ENCODE measurements at regions not wholly inside any gene's neighbourhood (a gene's known extent, or its start where the extent isn't known, plus 50 kb on each side); places are given as distances from the start of the nearest gene placed in this dataset.

DNA sequence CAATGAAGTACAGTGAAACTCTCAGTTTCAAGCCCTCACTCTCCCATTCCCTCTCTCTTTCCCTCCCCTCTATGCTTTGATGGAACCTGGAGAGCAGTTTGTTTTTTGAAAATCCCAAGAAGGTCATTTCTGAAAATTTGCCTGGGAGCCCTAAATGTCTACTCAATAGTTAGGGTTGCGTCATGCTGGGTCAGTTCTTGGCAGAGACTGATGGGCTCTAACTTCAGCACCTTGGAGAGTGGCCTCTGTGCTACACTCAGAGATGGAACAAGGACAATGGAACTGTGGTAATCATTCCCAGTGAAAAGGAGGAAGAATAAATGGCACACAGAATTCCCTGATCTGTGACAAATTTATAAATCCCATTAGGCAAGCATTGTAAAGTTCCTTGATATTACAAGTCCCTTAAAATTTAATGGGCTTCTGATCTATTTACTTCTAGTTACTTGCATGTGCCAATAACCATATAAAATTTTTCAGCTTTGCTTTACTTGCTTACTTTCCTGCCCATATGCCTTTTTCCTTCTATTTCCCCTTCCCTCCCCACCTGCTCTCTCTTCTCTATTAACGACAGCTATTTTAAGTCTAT lies 182.9 kb upstream of the KCND3 start:
- Histone ChIP-seq H3K27me3 (ENCODE audit: insufficient read depth, low read length) (no peaks in the 10 kb centered on the region), H3F3A (ENCODE audit: insufficient read depth, low read length) (no peaks in the 10 kb centered on the region), H3K4me3 (ENCODE audit: low read depth, low read length, poor library complexity, severe bottlenecking) (no peak overlapping the region), H3K4me2 (ENCODE audit: low read length) (no peak overlapping the region), H3K79me2 (ENCODE audit: insufficient read depth, low read length) (no peaks in the 10 kb centered on the region), H3K9ac (ENCODE audit: low read length) (no peak overlapping the region), H3K27ac (ENCODE audit: low read depth, low read length, poor library complexity, severe bottlenecking) (no peak overlapping the region), H3K4me1 (ENCODE audit: insufficient read depth, low read length, severe bottlenecking) (no peaks in the 10 kb centered on the region), H2AFZ (ENCODE audit: low read length) (no peak overlapping the region), H4K20me1 (ENCODE audit: insufficient read depth, low read length) (no peaks in the 10 kb centered on the region), H3K36me3 (ENCODE audit: insufficient read depth, low read length) (no peaks in the 10 kb centered on the region), H3K9me2 (ENCODE audit: low read depth, low read length) (no peaks in the 10 kb centered on the region), H3K9me3 (ENCODE audit: low read length) (no peaks in the 10 kb centered on the region)
- TF ChIP-seq CTCF (IDR thresholded peaks at IDR 0.05; ENCODE audit: low read length) (no peak), EZH2 (IDR thresholded peaks at IDR 0.05; ENCODE audit: borderline replicate concordance, low read length) (no peak)

- Histone ChIP-seq H3K9ac (ENCODE audit: low read length) (no peak overlapping the region), H3K9me3 (ENCODE audit: low read length) (no peaks in the 10 kb centered on the region), H3K79me2 (ENCODE audit: insufficient read depth, low read length) (no peaks in the 10 kb centered on the region), H3K4me3 (ENCODE audit: low read depth, low read length, poor library complexity, severe bottlenecking) (no peak overlapping the region), H2AFZ (ENCODE audit: low read length) (no peak overlapping the region), H3K9me2 (ENCODE audit: low read depth, low read length) (no peaks in the 10 kb centered on the region), H3K27me3 (ENCODE audit: insufficient read depth, low read length) (no peaks in the 10 kb centered on the region), H3K36me3 (ENCODE audit: insufficient read depth, low read length) (no peaks in the 10 kb centered on the region), H4K20me1 (ENCODE audit: insufficient read depth, low read length) (no peaks in the 10 kb centered on the region), H3K27ac (ENCODE audit: low read depth, low read length, poor library complexity, severe bottlenecking) (no peak overlapping the region), H3F3A (ENCODE audit: insufficient read depth, low read length) (no peaks in the 10 kb centered on the region), H3K4me2 (ENCODE audit: low read length) (no peak overlapping the region), H3K4me1 (ENCODE audit: insufficient read depth, low read length, severe bottlenecking) (no peaks in the 10 kb centered on the region)
- TF ChIP-seq EZH2 (IDR thresholded peaks at IDR 0.05; ENCODE audit: borderline replicate concordance, low read length): no peak
- no peak for TF ChIP-seq CTCF (IDR thresholded peaks at IDR 0.05; ENCODE audit: low read length)
Measured at GRCh38 chr1:112177314-112177713, 187.8 kb upstream of the KCND3 start.

DNA sequence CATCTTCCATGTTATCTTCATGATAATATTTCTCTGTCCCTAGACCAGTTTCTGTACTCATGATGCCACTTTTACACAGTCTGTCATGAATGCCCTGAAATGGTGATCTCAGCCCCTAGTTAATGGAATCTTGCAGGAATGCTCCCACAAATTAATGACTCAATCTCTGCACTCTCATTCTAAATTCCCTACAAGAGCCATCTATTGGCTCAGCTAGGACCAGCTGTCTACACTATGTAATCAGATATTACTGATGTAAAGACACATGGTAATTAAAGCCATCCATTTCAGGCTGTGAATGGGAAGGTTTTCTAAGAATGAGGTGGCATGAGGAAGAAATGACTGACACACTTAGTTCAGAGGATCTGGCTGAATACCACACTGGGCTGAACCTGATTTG lies 199.1 kb upstream of the KCND3 start:
- Histone ChIP-seq H3K9me3 (ENCODE audit: low read length) (no peaks in the 10 kb centered on the region), H3K36me3 (ENCODE audit: insufficient read depth, low read length) (no peaks in the 10 kb centered on the region), H3K9me2 (ENCODE audit: low read depth, low read length) (no peaks in the 10 kb centered on the region), H3K27ac (ENCODE audit: low read depth, low read length, poor library complexity, severe bottlenecking) (no peak overlapping the region), H3K27me3 (ENCODE audit: insufficient read depth, low read length) (no peaks in the 10 kb centered on the region), H3K4me3 (ENCODE audit: low read depth, low read length, poor library complexity, severe bottlenecking) (no peak overlapping the region), H4K20me1 (ENCODE audit: insufficient read depth, low read length) (no peaks in the 10 kb centered on the region), H3K4me2 (ENCODE audit: low read length) (no peak overlapping the region), H3K79me2 (ENCODE audit: insufficient read depth, low read length) (no peaks in the 10 kb centered on the region), H3K9ac (ENCODE audit: low read length) (no peak overlapping the region), H2AFZ (ENCODE audit: low read length) (no peak overlapping the region), H3F3A (ENCODE audit: insufficient read depth, low read length) (no peaks in the 10 kb centered on the region), H3K4me1 (ENCODE audit: insufficient read depth, low read length, severe bottlenecking) (no peaks in the 10 kb centered on the region)
- no peak for TF ChIP-seq EZH2 (IDR thresholded peaks at IDR 0.05; ENCODE audit: borderline replicate concordance, low read length)
- no peak for TF ChIP-seq CTCF (IDR thresholded peaks at IDR 0.05; ENCODE audit: low read length)
